MM.1S (cell line): ENCODE measurements at regions not wholly inside any gene's neighbourhood (a gene's known extent, or its start where the extent isn't known, plus 50 kb on each side); places are given as distances from the start of the nearest gene placed in this dataset.

ENCODE experiments used
- EZH2phosphoT487 ChIP-seq: fragments of 300-600 bp; sonication (generic); IDR thresholded peaks from 2 replicates; pipeline ENCODE4 v1.6.1; 2018; ENCODE audit warnings: antibody characterized with exemption, low read length
- TF ChIP-seq, protein P1 (sequence below): fragments of 300-600 bp; sonication (generic); IDR thresholded peaks from 2 replicates; pipeline ENCODE4 v1.5.1; 2016; ENCODE audit warnings: antibody characterized with exemption, low read length, mixed read lengths

DNA sequence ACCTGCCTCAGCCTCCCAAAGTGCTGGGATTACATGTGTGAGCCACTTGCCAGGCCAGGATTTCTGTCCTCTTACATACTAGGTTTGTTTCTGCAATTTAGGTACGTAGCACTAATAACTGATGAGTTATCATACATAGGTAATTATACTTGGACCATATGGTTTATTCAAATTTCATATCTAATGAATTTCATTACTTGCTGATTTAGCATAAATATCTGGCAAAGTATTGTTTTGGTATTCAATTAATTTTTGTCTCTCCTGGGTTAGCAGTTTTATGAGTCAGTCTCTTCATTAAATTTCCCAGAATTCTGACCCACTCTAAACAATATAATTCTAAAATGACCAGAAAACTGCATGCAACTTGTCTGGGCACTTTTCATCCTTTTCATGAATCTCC, 2146.5 kb downstream of the TP53TG3F start:
- TF ChIP-seq, protein P1, sequence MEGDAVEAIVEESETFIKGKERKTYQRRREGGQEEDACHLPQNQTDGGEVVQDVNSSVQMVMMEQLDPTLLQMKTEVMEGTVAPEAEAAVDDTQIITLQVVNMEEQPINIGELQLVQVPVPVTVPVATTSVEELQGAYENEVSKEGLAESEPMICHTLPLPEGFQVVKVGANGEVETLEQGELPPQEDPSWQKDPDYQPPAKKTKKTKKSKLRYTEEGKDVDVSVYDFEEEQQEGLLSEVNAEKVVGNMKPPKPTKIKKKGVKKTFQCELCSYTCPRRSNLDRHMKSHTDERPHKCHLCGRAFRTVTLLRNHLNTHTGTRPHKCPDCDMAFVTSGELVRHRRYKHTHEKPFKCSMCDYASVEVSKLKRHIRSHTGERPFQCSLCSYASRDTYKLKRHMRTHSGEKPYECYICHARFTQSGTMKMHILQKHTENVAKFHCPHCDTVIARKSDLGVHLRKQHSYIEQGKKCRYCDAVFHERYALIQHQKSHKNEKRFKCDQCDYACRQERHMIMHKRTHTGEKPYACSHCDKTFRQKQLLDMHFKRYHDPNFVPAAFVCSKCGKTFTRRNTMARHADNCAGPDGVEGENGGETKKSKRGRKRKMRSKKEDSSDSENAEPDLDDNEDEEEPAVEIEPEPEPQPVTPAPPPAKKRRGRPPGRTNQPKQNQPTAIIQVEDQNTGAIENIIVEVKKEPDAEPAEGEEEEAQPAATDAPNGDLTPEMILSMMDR = no peak
- TF ChIP-seq EZH2phosphoT487 = no peak
